ENCODE measurements at regions not wholly inside any gene's neighbourhood (a gene's known extent, or its start where the extent isn't known, plus 50 kb on each side); places are given as distances from the start of the nearest gene placed in this dataset.

- no peak for TF ChIP-seq CTCF (IDR thresholded peaks at IDR 0.05; ENCODE audit: low read depth, low read length, poor library complexity, severe bottlenecking)
- TF ChIP-seq EZH2phosphoT487 (IDR thresholded peaks at IDR 0.05; ENCODE audit: borderline replicate concordance, low read length), result no peak
Observed at GRCh38 chr10:3683560-3683959, 101.4 kb downstream of the KLF6 start.
